Vagina (tissue), 2 donors: ENCODE measurements at regions not wholly inside any gene's neighbourhood (a gene's known extent, or its start where the extent isn't known, plus 50 kb on each side); places are given as distances from the start of the nearest gene placed in this dataset.

Experiments
- DNase-seq, 2 donors: peaks; one replicate each; pipeline ENCODE4 v3.0.0-alpha.2; 2017; ENCODE audit errors: extremely low spot score in 2 of 2
- H3K27ac ChIP-seq: fragments of 200-600 bp; sonication (generic); one replicate; pipeline ENCODE4 v1.5.1; 2019
- H3K27me3 ChIP-seq: fragments of 200-600 bp; sonication (generic); one replicate; pipeline ENCODE4 v1.5.1; 2019
- H3K36me3 ChIP-seq, 2 donors: fragments of 200-600 bp; sonication (generic); one replicate each; pipeline ENCODE4 v1.5.1; 2017 to 2019
- H3K4me1 ChIP-seq: fragments of 200-600 bp; sonication (generic); one replicate; pipeline ENCODE4 v1.5.1; 2019
- H3K4me3 ChIP-seq, 2 donors: fragments of 200-600 bp; sonication (generic); 1 replicate in 1 of 2; 2 replicates in 1 of 2; pipeline ENCODE4 v1.5.1; 2016 to 2019
- H3K9me3 ChIP-seq: fragments of 200-600 bp; sonication (generic); one replicate; pipeline ENCODE4 v1.5.1; 2019
- CTCF ChIP-seq, 3 experiments: fragments of 450-650 bp in 2 of 3; fragments of 200-600 bp in 1 of 3; sonication (generic) in 1 of 3; IDR thresholded peaks; one replicate each; pipeline ENCODE4 v1.5.1; 2017 to 2019; ENCODE audit warnings: antibody characterized with exemption in 3 of 3, mild to moderate bottlenecking in 2 of 3, moderate library complexity in 2 of 3
- POLR2A ChIP-seq, 2 donors: fragments of 450-650 bp; IDR thresholded peaks; one replicate each; pipeline ENCODE4 v1.6.1; 2017; ENCODE audit warnings: antibody characterized with exemption in 2 of 2, mild to moderate bottlenecking in 2 of 2, moderate library complexity in 2 of 2
- POLR2AphosphoS5 ChIP-seq, 2 donors: sonication (generic); formaldehyde crosslinking; IDR thresholded peaks; one replicate each; pipeline ENCODE4 v1.9.0; 2017; ENCODE audit warnings: antibody characterized with exemption in 2 of 2, mild to moderate bottlenecking in 2 of 2, low read depth in 1 of 2; ENCODE audit not compliant: insufficient read depth in 1 of 2
- intact Hi-C: fragments of 100-400 bp; cut with DNase I; formaldehyde crosslinking; loops from one replicate; pipeline ENCODE4 v1.15.1; 2023

- Histone ChIP-seq H3K4me1 (no peaks in the 10 kb centered on the region), H3K36me3 (no peaks in the 10 kb centered on the region), H3K4me3 (no peak overlapping the region), H3K27me3 (no peaks in the 10 kb centered on the region), H3K27ac (no peak overlapping the region), H3K9me3 (no peaks in the 10 kb centered on the region)
- TF ChIP-seq POLR2A (IDR thresholded peaks at IDR 0.05) (no peak), POLR2AphosphoS5 (IDR thresholded peaks at IDR 0.05; ENCODE audit: insufficient read depth in 1 of 2, low read depth in 1 of 2) (no peak), CTCF (IDR thresholded peaks at IDR 0.05) (no peak)
- intact Hi-C loops = no loop called here
- DNase-seq = peak in 1 of 2 donors; percentile 79
Observed at GRCh38 chr11:15698855-15699254, 584.1 kb downstream of the INSC start.

GRCh38 chr11:15699978-15700377 is 585.3 kb downstream of the INSC start:
- Histone ChIP-seq H3K9me3 (no peaks in the 10 kb centered on the region), H3K27me3 (no peaks in the 10 kb centered on the region), H3K4me3 (no peak overlapping the region), H3K36me3 (no peaks in the 10 kb centered on the region), H3K4me1 (no peaks in the 10 kb centered on the region), H3K27ac (no peak overlapping the region)
- intact Hi-C loops = no loop called here
- TF ChIP-seq POLR2A (IDR thresholded peaks at IDR 0.05) = no peak
- TF ChIP-seq POLR2AphosphoS5 (IDR thresholded peaks at IDR 0.05; ENCODE audit: insufficient read depth in 1 of 2, low read depth in 1 of 2) = no peak
- TF ChIP-seq CTCF (IDR thresholded peaks at IDR 0.05) = no peak
- DNase-seq = peak in 1 of 2 donors; percentile 22

GRCh38 chr11:15700456-15700855 is 585.7 kb downstream of the INSC start:
- Histone ChIP-seq H3K9me3 (no peaks in the 10 kb centered on the region), H3K27me3 (no peaks in the 10 kb centered on the region), H3K27ac (no peak overlapping the region), H3K36me3 (no peaks in the 10 kb centered on the region), H3K4me1 (no peaks in the 10 kb centered on the region), H3K4me3 (no peak overlapping the region)
- DNase-seq = peak in 1 of 2 donors; percentile 22
- intact Hi-C loops = no loop called here
- TF ChIP-seq POLR2AphosphoS5 (IDR thresholded peaks at IDR 0.05; ENCODE audit: insufficient read depth in 1 of 2, low read depth in 1 of 2) (no peak), POLR2A (IDR thresholded peaks at IDR 0.05) (no peak), CTCF (IDR thresholded peaks at IDR 0.05) (no peak)

GRCh38 chr11:15704064-15704463 is 589.3 kb downstream of the INSC start:
- H3K27ac ChIP-seq = no peak overlapping the region
- no peak for DNase-seq
- TF ChIP-seq POLR2AphosphoS5 (IDR thresholded peaks at IDR 0.05; ENCODE audit: insufficient read depth in 1 of 2, low read depth in 1 of 2) (no peak), POLR2A (IDR thresholded peaks at IDR 0.05) (no peak), CTCF (IDR thresholded peaks at IDR 0.05) (no peak)
- H3K36me3 ChIP-seq = no peaks in the 10 kb centered on the region
- intact Hi-C loops = no loop called here
- H3K27me3 ChIP-seq = no peaks in the 10 kb centered on the region
- no peak overlapping the region for H3K4me3 ChIP-seq
- no peaks in the 10 kb centered on the region for H3K9me3 ChIP-seq
- H3K4me1 ChIP-seq = peaks cover 14% of the 10 kb centered on the region

- no peak overlapping the region for H3K4me3 ChIP-seq
- intact Hi-C loops = no loop called here
- H3K27me3 ChIP-seq = no peaks in the 10 kb centered on the region
- no peaks in the 10 kb centered on the region for H3K36me3 ChIP-seq
- peaks cover 14% of the 10 kb centered on the region for H3K4me1 ChIP-seq
- no peaks in the 10 kb centered on the region for H3K9me3 ChIP-seq
- TF ChIP-seq CTCF (IDR thresholded peaks at IDR 0.05) (no peak), POLR2AphosphoS5 (IDR thresholded peaks at IDR 0.05; ENCODE audit: insufficient read depth in 1 of 2, low read depth in 1 of 2) (no peak), POLR2A (IDR thresholded peaks at IDR 0.05) (no peak)
- DNase-seq = no peak
- H3K27ac ChIP-seq = no peak overlapping the region
Observed at GRCh38 chr11:15704556-15704955, 589.8 kb downstream of the INSC start.
